ENCODE measurements at regions not wholly inside any gene's neighbourhood (a gene's known extent, or its start where the extent isn't known, plus 50 kb on each side); places are given as distances from the start of the nearest gene placed in this dataset.

DNA sequence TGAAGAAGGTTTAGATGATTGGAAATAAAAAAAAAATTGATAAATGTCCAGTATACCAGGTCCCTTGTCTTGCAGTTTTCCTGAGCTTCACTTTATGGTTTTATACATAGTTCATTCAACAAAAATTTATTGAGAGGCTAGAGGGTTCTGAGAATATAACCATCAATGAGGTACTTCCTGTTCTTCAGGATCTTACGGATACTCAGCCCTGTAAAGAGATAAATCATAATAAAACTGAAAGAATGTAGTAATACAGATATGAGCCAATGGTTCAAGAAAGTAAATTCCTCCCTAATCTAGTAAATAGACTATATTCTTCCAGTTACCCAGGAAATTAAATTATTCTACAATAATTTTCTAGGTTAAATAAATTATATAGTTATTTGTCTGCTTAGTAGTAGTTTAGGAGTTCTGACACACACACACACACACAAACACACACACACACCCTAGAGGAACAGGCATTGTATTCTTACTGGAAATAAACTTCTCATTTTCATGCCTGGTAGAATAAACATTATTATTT lies 70.4 kb upstream of the HMCN1 start:
- H4K91ac ChIP-seq (ENCODE audit: insufficient read length, low read depth, low read length), result no peak overlapping the region
- no peaks in the 10 kb centered on the region for H3K9me3 ChIP-seq (ENCODE audit: control insufficient read depth, low read depth, low read length)
- no peaks in the 10 kb centered on the region; a peak in 1 of 5 replicates for H3K9me3 Mint-ChIP-seq
- H3K9ac ChIP-seq (ENCODE audit: extremely low read depth, insufficient read length, low read length), result no peak overlapping the region
- no peaks in the 10 kb centered on the region for H4K20me1 ChIP-seq (ENCODE audit: control insufficient read depth, insufficient read depth, insufficient read length)
- no peaks in the 10 kb centered on the region for H3K23me2 ChIP-seq (ENCODE audit: insufficient read length, low read depth, low read length, poor library complexity, severe bottlenecking)
- no peak overlapping the region for H2AK5ac ChIP-seq (ENCODE audit: insufficient read length, low read length)
- no peak overlapping the region for H2BK20ac ChIP-seq (ENCODE audit: low read depth, low read length, poor library complexity, severe bottlenecking)
- no peak overlapping the region for H4K8ac ChIP-seq (replicated peaks; ENCODE audit: insufficient read length, low read depth, low read length)
- DNase-seq, result no peak
- H3K4ac ChIP-seq (ENCODE audit: low read depth, low read length), result no peak overlapping the region
- no peak overlapping the region for H2AFZ ChIP-seq (ENCODE audit: low read length)
- H4K5ac ChIP-seq (ENCODE audit: insufficient read length, low read depth, low read length), result no peak overlapping the region
- no peak overlapping the region for H3K4me3 Mint-ChIP-seq
- H3K36me3 Mint-ChIP-seq (ENCODE audit: insufficient read depth in 1 of 3, low read depth in 3 of 3), result no peaks in the 10 kb centered on the region
- WGBS (ENCODE audit: extremely low coverage, insufficient read length, low lambda C conversion rate), result no CpG with 5 or more reads among the region's 1 CpG
- H3K14ac ChIP-seq (ENCODE audit: insufficient read depth, low read length), result no peak overlapping the region
- no peaks in the 10 kb centered on the region for H3K79me2 ChIP-seq (ENCODE audit: insufficient read depth, low read length)
- no peaks in the 10 kb centered on the region for H3K27me3 Mint-ChIP-seq (ENCODE audit: low read depth)
- TF ChIP-seq CTCF (conservative IDR thresholded peaks at IDR 0.05), result no peak
- H3K27ac Mint-ChIP-seq, result no peak overlapping the region
- no peak overlapping the region for H3K23ac ChIP-seq (ENCODE audit: insufficient read length, low read depth, low read length)
- no peak overlapping the region for H3K56ac ChIP-seq (ENCODE audit: insufficient read length, low read depth, low read length)
- H2BK12ac ChIP-seq (ENCODE audit: insufficient read length, low read depth, low read length), result no peak overlapping the region
- no peak overlapping the region for H2BK120ac ChIP-seq (ENCODE audit: low read depth, low read length, poor library complexity, severe bottlenecking)
- no peak overlapping the region for H2BK15ac ChIP-seq (ENCODE audit: low read depth, low read length)
- no peak overlapping the region for H3T11ph ChIP-seq (ENCODE audit: low read length)
- no peak overlapping the region for H3K18ac ChIP-seq (ENCODE audit: insufficient read length, low read depth, low read length)
- peaks cover 24 to 34% of the 10 kb centered on the region in 2 experiments for H3K4me1 Mint-ChIP-seq
- H3K27ac ChIP-seq (ENCODE audit: insufficient read length, low read depth, low read length), result no peak overlapping the region
- no peaks in the 10 kb centered on the region for H3K79me1 ChIP-seq (ENCODE audit: insufficient read depth, low read depth, low read length, poor library complexity, severe bottlenecking)
- no peak overlapping the region for H2BK5ac ChIP-seq (ENCODE audit: insufficient read length, low read length)
- H3K4me1 ChIP-seq (ENCODE audit: insufficient read depth, low read length), result no peaks in the 10 kb centered on the region; the same call in 1 of the 2 replicates
- no peaks in the 10 kb centered on the region for H3K27me3 ChIP-seq (ENCODE audit: insufficient read depth, low read length)
- no peak overlapping the region for H3K4me2 ChIP-seq (ENCODE audit: insufficient read depth, insufficient read length, low read length)

All from H9 (cell line).